OCI-LY1 (cell line): ENCODE measurements at regions not wholly inside any gene's neighbourhood (a gene's known extent, or its start where the extent isn't known, plus 50 kb on each side); places are given as distances from the start of the nearest gene placed in this dataset.

Experiments used
- H2AFZ ChIP-seq: fragments of 200-600 bp; sonication (generic), shearing (Covaris generic); 2 replicates; pipeline ENCODE4 v1.6.0; 2014; ENCODE audit warnings: antibody characterized with exemption, mild to moderate bottlenecking, low read length
- H3F3A ChIP-seq: fragments of 200-600 bp; sonication (generic), shearing (Covaris generic); 2 replicates; pipeline ENCODE4 v1.6.0; 2014; ENCODE audit warnings: mild to moderate bottlenecking, antibody characterized with exemption, low read length, moderate library complexity; ENCODE audit not compliant: insufficient read depth
- H3K27ac ChIP-seq: fragments of 200-600 bp; sonication (generic); 2 replicates; pipeline ENCODE4 v1.5.1; 2014; ENCODE audit warnings: low read length, mixed run types, mild to moderate bottlenecking, low read depth; ENCODE audit not compliant: poor library complexity, severe bottlenecking
- H3K27me3 ChIP-seq: fragments of 200-600 bp; sonication (generic); 2 replicates; pipeline ENCODE4 v1.6.0; 2014; ENCODE audit warnings: antibody characterized with exemption, mild to moderate bottlenecking, low read length, moderate library complexity; ENCODE audit not compliant: insufficient read depth
- H3K36me3 ChIP-seq: fragments of 200-600 bp; sonication (generic); 2 replicates; pipeline ENCODE4 v1.6.1; 2014; ENCODE audit warnings: mild to moderate bottlenecking, antibody characterized with exemption, low read length, moderate library complexity, mixed read lengths; ENCODE audit not compliant: insufficient read depth
- H3K4me1 ChIP-seq: fragments of 200-600 bp; sonication (generic); 2 replicates; pipeline ENCODE4 v1.5.1; 2014; ENCODE audit warnings: mild to moderate bottlenecking, low read length, moderate library complexity; ENCODE audit not compliant: insufficient read depth, severe bottlenecking
- H3K4me2 ChIP-seq: fragments of 200-600 bp; sonication (generic), shearing (Covaris generic); 2 replicates; pipeline ENCODE4 v1.6.1; 2014; ENCODE audit warnings: low read length
- H3K4me3 ChIP-seq: fragments of 200-600 bp; sonication (generic); 2 replicates; pipeline ENCODE4 v1.5.1; 2014; ENCODE audit warnings: low read length, low read depth, mild to moderate bottlenecking, mixed read lengths; ENCODE audit not compliant: poor library complexity, severe bottlenecking
- H3K79me2 ChIP-seq: fragments of 200-600 bp; shearing (Covaris generic); 2 replicates; pipeline ENCODE4 v1.6.1; 2016; ENCODE audit warnings: mixed run types, low read length, mixed read lengths; ENCODE audit not compliant: insufficient read depth
- H3K9ac ChIP-seq: fragments of 200-600 bp; sonication (generic), shearing (Covaris generic); 2 replicates; pipeline ENCODE4 v1.6.1; 2014; ENCODE audit warnings: mild to moderate bottlenecking, low read length, mixed read lengths
- H3K9me2 ChIP-seq: fragments of 200-600 bp; sonication (generic), shearing (Covaris generic); 2 replicates; pipeline ENCODE4 v1.6.1; 2014; ENCODE audit warnings: low read depth, mild to moderate bottlenecking, low read length, mixed read lengths
- H3K9me3 ChIP-seq: fragments of 200-600 bp; shearing (Covaris generic); 2 replicates; pipeline ENCODE4 v1.6.1; 2014; ENCODE audit warnings: low read length, mixed read lengths
- H4K20me1 ChIP-seq: fragments of 200-600 bp; sonication (generic), shearing (Covaris generic); 2 replicates; pipeline ENCODE4 v1.6.0; 2016; ENCODE audit warnings: mild to moderate bottlenecking, low read length; ENCODE audit not compliant: insufficient read depth
- CTCF ChIP-seq: fragments of 200-600 bp; sonication (generic), shearing (Covaris generic); IDR thresholded peaks from 2 replicates; pipeline ENCODE4 v1.5.1; 2017; ENCODE audit warnings: mild to moderate bottlenecking, antibody characterized with exemption, low read length, moderate library complexity, mixed read lengths
- EZH2 ChIP-seq: fragments of 200-600 bp; sonication (generic), shearing (Covaris generic); IDR thresholded peaks from 2 replicates; pipeline ENCODE4 v1.8.0; 2017; ENCODE audit warnings: borderline replicate concordance, mixed run types, mild to moderate bottlenecking, antibody characterized with exemption, low read length, moderate library complexity, mixed read lengths

DNA sequence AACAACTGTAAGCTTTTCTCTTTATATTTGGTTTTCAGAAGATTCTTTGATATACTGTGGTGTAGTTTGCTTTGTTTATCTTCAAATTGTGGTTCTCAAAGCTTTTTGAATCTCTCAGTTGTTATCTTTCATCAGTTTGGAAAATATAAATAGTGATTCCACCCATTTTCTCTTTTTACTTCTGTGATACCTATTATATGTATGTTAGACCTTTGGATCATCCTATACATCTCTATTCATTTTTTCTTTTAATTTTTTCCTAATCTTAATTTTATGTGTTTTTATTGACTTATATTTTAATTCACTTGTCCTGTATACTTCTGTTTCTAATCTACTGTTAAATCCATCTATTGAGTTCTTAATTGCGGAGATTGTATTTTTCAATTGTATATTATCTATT lies 160.7 kb upstream of the COL8A1 start:
- no peak for TF ChIP-seq CTCF
- no peak for TF ChIP-seq EZH2
- H3K9ac ChIP-seq, result no peak overlapping the region

GRCh38 chr3:99475229-99475628 lies 163.2 kb upstream of the COL8A1 start:
- Histone ChIP-seq H3K4me2 (no peak overlapping the region), H3K27me3 (no peaks in the 10 kb centered on the region), H4K20me1 (no peaks in the 10 kb centered on the region), H3K9me2 (no peaks in the 10 kb centered on the region), H3K9ac (no peak overlapping the region), H3K27ac (no peak overlapping the region), H3K79me2 (no peaks in the 10 kb centered on the region), H3K4me3 (no peak overlapping the region), H2AFZ (no peak overlapping the region), H3K4me1 (no peaks in the 10 kb centered on the region), H3F3A (no peaks in the 10 kb centered on the region), H3K9me3 (no peaks in the 10 kb centered on the region), H3K36me3 (no peaks in the 10 kb centered on the region)
- no peak for TF ChIP-seq EZH2
- TF ChIP-seq CTCF, result no peak

More for the DNA sequence above, 160.7 kb upstream of the COL8A1 start:
- Histone ChIP-seq H3F3A (no peaks in the 10 kb centered on the region), H3K4me1 (no peaks in the 10 kb centered on the region), H3K9me3 (no peaks in the 10 kb centered on the region), H3K9me2 (no peaks in the 10 kb centered on the region), H4K20me1 (no peaks in the 10 kb centered on the region), H3K27me3 (no peaks in the 10 kb centered on the region), H2AFZ (no peak overlapping the region), H3K4me3 (no peak overlapping the region), H3K79me2 (no peaks in the 10 kb centered on the region), H3K36me3 (no peaks in the 10 kb centered on the region), H3K4me2 (no peak overlapping the region), H3K27ac (no peak overlapping the region)

- no peaks in the 10 kb centered on the region for H3K4me1 ChIP-seq
- no peaks in the 10 kb centered on the region for H3K9me2 ChIP-seq
- no peaks in the 10 kb centered on the region for H3K27me3 ChIP-seq
- no peaks in the 10 kb centered on the region for H3K36me3 ChIP-seq
- TF ChIP-seq CTCF (no peak), EZH2 (no peak)
- H3K4me3 ChIP-seq, result no peak overlapping the region
- no peak overlapping the region for H3K27ac ChIP-seq
- no peak overlapping the region for H3K9ac ChIP-seq
- H3K9me3 ChIP-seq, result no peaks in the 10 kb centered on the region
- H3F3A ChIP-seq, result no peaks in the 10 kb centered on the region
- H3K79me2 ChIP-seq, result no peaks in the 10 kb centered on the region
- no peaks in the 10 kb centered on the region for H4K20me1 ChIP-seq
- H2AFZ ChIP-seq, result no peak overlapping the region
- no peak overlapping the region for H3K4me2 ChIP-seq
Measured at GRCh38 chr3:99474776-99475175, 163.6 kb upstream of the COL8A1 start.
